Astrocyte of the hippocampus (primary cell): ENCODE measurements at regions not wholly inside any gene's neighbourhood (a gene's known extent, or its start where the extent isn't known, plus 50 kb on each side); places are given as distances from the start of the nearest gene placed in this dataset.
"Not testable (repeated sequence)": the region's sequence is repeated elsewhere in the genome, so short reads cannot be mapped to it uniquely, and the experiment has no call there.

Experiments
- DNase-seq: peaks from one replicate; pipeline ENCODE4 v3.0.0; 2011; ENCODE audit warnings: low read depth, low spot score

GRCh38 chr2:77578354-77578753 is 56.2 kb upstream of the LRRTM4 start:
- DNase-seq, result peak; percentile 4

GRCh38 chr2:77579076-77579769 is 57.0 kb upstream of the LRRTM4 start:
- no peak for DNase-seq

GRCh38 chr2:77588438-77588837 is 66.3 kb upstream of the LRRTM4 start:
- no peak for DNase-seq

GRCh38 chr2:77590298-77590917 is 68.2 kb upstream of the LRRTM4 start:
- DNase-seq, result no peak

- not testable (repeated sequence) for DNase-seq
Observed at GRCh38 chr2:77592955-77593354, 70.8 kb upstream of the LRRTM4 start.

- DNase-seq, result no peak
Observed at GRCh38 chr2:77602771-77603170, 80.6 kb upstream of the LRRTM4 start.

- no peak for DNase-seq
Observed at GRCh38 chr2:77604953-77605929, 83.1 kb upstream of the LRRTM4 start.

- no peak for DNase-seq
Observed at GRCh38 chr2:77608510-77608909, 86.3 kb upstream of the LRRTM4 start.

GRCh38 chr2:77629539-77629938 is 107.4 kb upstream of the LRRTM4 start:
- DNase-seq, result peak; percentile 68

GRCh38 chr2:77631007-77631406 is 108.8 kb upstream of the LRRTM4 start:
- no peak for DNase-seq

GRCh38 chr2:77633601-77634000 is 111.4 kb upstream of the LRRTM4 start:
- DNase-seq, result no peak

- DNase-seq, result no peak
Observed at GRCh38 chr2:77640924-77641323, 118.7 kb upstream of the LRRTM4 start.

- no peak for DNase-seq
Observed at GRCh38 chr2:77642339-77642738, 120.2 kb upstream of the LRRTM4 start.

- DNase-seq, result no peak
Observed at GRCh38 chr2:77649856-77650255, 127.7 kb upstream of the LRRTM4 start.

GRCh38 chr2:77652499-77652898 is 130.3 kb upstream of the LRRTM4 start:
- no peak for DNase-seq

- DNase-seq, result no peak
Observed at GRCh38 chr2:77664491-77664890, 142.3 kb upstream of the LRRTM4 start.

GRCh38 chr2:77666251-77666980 is 144.2 kb upstream of the LRRTM4 start:
- DNase-seq, result no peak

- DNase-seq, result not testable (repeated sequence)
Observed at GRCh38 chr2:77684543-77685319, 162.6 kb upstream of the LRRTM4 start.

GRCh38 chr2:77712601-77713000 is 190.4 kb upstream of the LRRTM4 start:
- DNase-seq, result no peak

GRCh38 chr2:77713412-77713811 is 191.2 kb upstream of the LRRTM4 start:
- DNase-seq, result no peak

GRCh38 chr2:77720115-77720514 is 197.9 kb upstream of the LRRTM4 start:
- DNase-seq, result no peak
